ENCODE measurements at regions not wholly inside any gene's neighbourhood (a gene's known extent, or its start where the extent isn't known, plus 50 kb on each side); places are given as distances from the start of the nearest gene placed in this dataset.

- CTCF ChIA-PET: no interaction called here
- no peak overlapping the region for H3K27ac Mint-ChIP-seq
- H3K36me3 Mint-ChIP-seq (ENCODE audit: low read depth): no peaks in the 10 kb centered on the region
These were observed 998.0 kb upstream of the FANCL start for GRCh38 chr2:59239146-59239545.

GRCh38 chr2:59237311-59237710, 996.2 kb upstream of the FANCL start:
- H3K36me3 Mint-ChIP-seq (ENCODE audit: low read depth): no peaks in the 10 kb centered on the region
- ATAC-seq (ENCODE audit: poor library complexity): no peak

More at GRCh38 chr2:59239146-59239545, 998.0 kb upstream of the FANCL start:
- no peaks in the 10 kb centered on the region for H3K4me1 ChIP-seq (ENCODE audit: insufficient read depth, low read length)
- ATAC-seq (ENCODE audit: poor library complexity) (no peak), DNase-seq (no peak)
- no peak overlapping the region for H3K4me3 ChIP-seq (ENCODE audit: low read length)
- no peaks in the 10 kb centered on the region for H3K9me3 Mint-ChIP-seq
- H3K4me1 Mint-ChIP-seq (ENCODE audit: low read depth): no peaks in the 10 kb centered on the region
- POLR2A ChIA-PET: no interaction called here
- no peak overlapping the region for H3K27ac ChIP-seq (ENCODE audit: low read depth in 1 of 2, low read length in 2 of 2)
- no peaks in the 10 kb centered on the region for H3K9me3 ChIP-seq (ENCODE audit: control insufficient read depth in 1 of 2, insufficient read depth in 1 of 2, low read length in 2 of 2)
- H3K27me3 Mint-ChIP-seq: no peaks in the 10 kb centered on the region
- no peak for TF ChIP-seq CTCF (IDR thresholded peaks at IDR 0.05)
- no peak overlapping the region for H3K4me3 Mint-ChIP-seq
- no peaks in the 10 kb centered on the region for H3K36me3 ChIP-seq (ENCODE audit: insufficient read depth, low read length)
- H3K27me3 ChIP-seq (ENCODE audit: control insufficient read depth in 1 of 2, insufficient read depth in 2 of 2, low read length in 2 of 2): no peaks in the 10 kb centered on the region
- intact Hi-C loops (cut with DNase I, micrococcal nuclease): no loop called here

GRCh38 chr2:59236723-59237122, 995.6 kb upstream of the FANCL start:
- Mint-ChIP-seq H3K27ac (no peak overlapping the region), H3K4me1 (ENCODE audit: low read depth) (no peaks in the 10 kb centered on the region), H3K9me3 (no peaks in the 10 kb centered on the region), H3K4me3 (no peak overlapping the region), H3K36me3 (ENCODE audit: low read depth) (no peaks in the 10 kb centered on the region), H3K27me3 (no peaks in the 10 kb centered on the region)
- H3K4me1 ChIP-seq (ENCODE audit: insufficient read depth, low read length): no peaks in the 10 kb centered on the region
- no peaks in the 10 kb centered on the region for H3K27me3 ChIP-seq (ENCODE audit: control insufficient read depth in 1 of 2, insufficient read depth in 2 of 2, low read length in 2 of 2)
- no peaks in the 10 kb centered on the region for H3K9me3 ChIP-seq (ENCODE audit: control insufficient read depth in 1 of 2, insufficient read depth in 1 of 2, low read length in 2 of 2)
- POLR2A ChIA-PET: no interaction called here
- ATAC-seq (ENCODE audit: poor library complexity) (no peak), DNase-seq (no peak)
- no peak overlapping the region for H3K27ac ChIP-seq (ENCODE audit: low read depth in 1 of 2, low read length in 2 of 2)
- TF ChIP-seq CTCF (IDR thresholded peaks at IDR 0.05): no peak
- no peaks in the 10 kb centered on the region for H3K36me3 ChIP-seq (ENCODE audit: insufficient read depth, low read length)
- intact Hi-C loops (cut with DNase I, micrococcal nuclease): no loop called here
- CTCF ChIA-PET: no interaction called here
- no peak overlapping the region for H3K4me3 ChIP-seq (ENCODE audit: low read length)

More at GRCh38 chr2:59237311-59237710, 996.2 kb upstream of the FANCL start:
- Histone ChIP-seq H3K27me3 (ENCODE audit: control insufficient read depth in 1 of 2, insufficient read depth in 2 of 2, low read length in 2 of 2) (no peaks in the 10 kb centered on the region), H3K27ac (ENCODE audit: low read depth in 1 of 2, low read length in 2 of 2) (no peak overlapping the region), H3K4me3 (ENCODE audit: low read length) (no peak overlapping the region), H3K36me3 (ENCODE audit: insufficient read depth, low read length) (no peaks in the 10 kb centered on the region), H3K9me3 (ENCODE audit: control insufficient read depth in 1 of 2, insufficient read depth in 1 of 2, low read length in 2 of 2) (no peaks in the 10 kb centered on the region), H3K4me1 (ENCODE audit: insufficient read depth, low read length) (no peaks in the 10 kb centered on the region)
- POLR2A ChIA-PET: no interaction called here
- no peaks in the 10 kb centered on the region for H3K9me3 Mint-ChIP-seq
- no peak for DNase-seq
- CTCF ChIA-PET: no interaction called here
- H3K27me3 Mint-ChIP-seq: no peaks in the 10 kb centered on the region
- TF ChIP-seq CTCF (IDR thresholded peaks at IDR 0.05): no peak
- intact Hi-C loops (cut with DNase I, micrococcal nuclease): no loop called here
- no peak overlapping the region for H3K4me3 Mint-ChIP-seq
- H3K4me1 Mint-ChIP-seq (ENCODE audit: low read depth): no peaks in the 10 kb centered on the region
- H3K27ac Mint-ChIP-seq: no peak overlapping the region

All from CD4-positive, alpha-beta T cell (primary cell).